Vagina (tissue), 2 donors: ENCODE measurements at regions not wholly inside any gene's neighbourhood (a gene's known extent, or its start where the extent isn't known, plus 50 kb on each side); places are given as distances from the start of the nearest gene placed in this dataset.

ENCODE experiments used
- DNase-seq, 2 donors: peaks; one replicate each; pipeline ENCODE4 v3.0.0-alpha.2; 2017; ENCODE audit errors: extremely low spot score in 2 of 2
- H3K27ac ChIP-seq: fragments of 200-600 bp; sonication (generic); one replicate; pipeline ENCODE4 v1.5.1; 2019
- H3K27me3 ChIP-seq: fragments of 200-600 bp; sonication (generic); one replicate; pipeline ENCODE4 v1.5.1; 2019
- H3K36me3 ChIP-seq, 2 donors: fragments of 200-600 bp; sonication (generic); one replicate each; pipeline ENCODE4 v1.5.1; 2017 to 2019
- H3K4me1 ChIP-seq: fragments of 200-600 bp; sonication (generic); one replicate; pipeline ENCODE4 v1.5.1; 2019
- H3K4me3 ChIP-seq, 2 donors: fragments of 200-600 bp; sonication (generic); 1 replicate in 1 of 2; 2 replicates in 1 of 2; pipeline ENCODE4 v1.5.1; 2016 to 2019
- H3K9me3 ChIP-seq: fragments of 200-600 bp; sonication (generic); one replicate; pipeline ENCODE4 v1.5.1; 2019
- POLR2A ChIP-seq, 2 donors: fragments of 450-650 bp; IDR thresholded peaks; one replicate each; pipeline ENCODE4 v1.6.1; 2017; ENCODE audit warnings: antibody characterized with exemption in 2 of 2, mild to moderate bottlenecking in 2 of 2, moderate library complexity in 2 of 2
- POLR2AphosphoS5 ChIP-seq, 2 donors: sonication (generic); formaldehyde crosslinking; IDR thresholded peaks; one replicate each; pipeline ENCODE4 v1.9.0; 2017; ENCODE audit warnings: antibody characterized with exemption in 2 of 2, mild to moderate bottlenecking in 2 of 2, low read depth in 1 of 2; ENCODE audit not compliant: insufficient read depth in 1 of 2
- intact Hi-C: fragments of 100-400 bp; cut with DNase I; formaldehyde crosslinking; loops from one replicate; pipeline ENCODE4 v1.15.1; 2023
- TF ChIP-seq, protein P1 (sequence below), 3 experiments: fragments of 450-650 bp in 2 of 3; fragments of 200-600 bp in 1 of 3; sonication (generic) in 1 of 3; IDR thresholded peaks; one replicate each; pipeline ENCODE4 v1.5.1; 2017 to 2019; ENCODE audit warnings: antibody characterized with exemption in 3 of 3, mild to moderate bottlenecking in 2 of 3, moderate library complexity in 2 of 3

DNA sequence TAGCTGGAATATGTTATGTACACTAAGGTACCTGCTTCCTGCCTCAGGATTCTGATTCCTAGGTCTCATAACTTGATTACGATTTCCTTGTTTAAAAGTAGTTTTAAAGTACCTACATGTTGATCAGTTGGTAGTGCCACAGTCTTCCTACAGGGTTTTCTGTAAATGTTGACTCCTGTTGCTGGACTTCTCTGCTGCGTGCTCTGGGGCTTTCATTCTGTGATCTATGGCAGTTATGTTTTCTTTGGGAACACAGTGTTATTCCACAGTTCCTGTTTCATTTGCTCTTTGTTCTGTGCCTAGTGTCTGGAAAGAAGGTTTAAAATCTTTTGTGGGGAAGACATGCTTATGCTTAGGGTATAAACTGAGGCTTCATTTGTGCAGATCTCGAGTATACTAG lies 343.5 kb downstream of the PLK2 start:
- H3K9me3 ChIP-seq: no peaks in the 10 kb centered on the region
- H3K4me1 ChIP-seq: no peaks in the 10 kb centered on the region
- no peaks in the 10 kb centered on the region for H3K27me3 ChIP-seq
- no peak overlapping the region for H3K27ac ChIP-seq
- no peak for DNase-seq
- intact Hi-C loops: no loop called here
- H3K4me3 ChIP-seq: no peak overlapping the region
- H3K36me3 ChIP-seq: no peaks in the 10 kb centered on the region
- TF ChIP-seq POLR2A (IDR thresholded peaks at IDR 0.05): no peak
- TF ChIP-seq POLR2AphosphoS5 (IDR thresholded peaks at IDR 0.05; ENCODE audit: insufficient read depth in 1 of 2, low read depth in 1 of 2): no peak
- TF ChIP-seq, protein P1, sequence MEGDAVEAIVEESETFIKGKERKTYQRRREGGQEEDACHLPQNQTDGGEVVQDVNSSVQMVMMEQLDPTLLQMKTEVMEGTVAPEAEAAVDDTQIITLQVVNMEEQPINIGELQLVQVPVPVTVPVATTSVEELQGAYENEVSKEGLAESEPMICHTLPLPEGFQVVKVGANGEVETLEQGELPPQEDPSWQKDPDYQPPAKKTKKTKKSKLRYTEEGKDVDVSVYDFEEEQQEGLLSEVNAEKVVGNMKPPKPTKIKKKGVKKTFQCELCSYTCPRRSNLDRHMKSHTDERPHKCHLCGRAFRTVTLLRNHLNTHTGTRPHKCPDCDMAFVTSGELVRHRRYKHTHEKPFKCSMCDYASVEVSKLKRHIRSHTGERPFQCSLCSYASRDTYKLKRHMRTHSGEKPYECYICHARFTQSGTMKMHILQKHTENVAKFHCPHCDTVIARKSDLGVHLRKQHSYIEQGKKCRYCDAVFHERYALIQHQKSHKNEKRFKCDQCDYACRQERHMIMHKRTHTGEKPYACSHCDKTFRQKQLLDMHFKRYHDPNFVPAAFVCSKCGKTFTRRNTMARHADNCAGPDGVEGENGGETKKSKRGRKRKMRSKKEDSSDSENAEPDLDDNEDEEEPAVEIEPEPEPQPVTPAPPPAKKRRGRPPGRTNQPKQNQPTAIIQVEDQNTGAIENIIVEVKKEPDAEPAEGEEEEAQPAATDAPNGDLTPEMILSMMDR (IDR thresholded peaks at IDR 0.05): no peak

DNA sequence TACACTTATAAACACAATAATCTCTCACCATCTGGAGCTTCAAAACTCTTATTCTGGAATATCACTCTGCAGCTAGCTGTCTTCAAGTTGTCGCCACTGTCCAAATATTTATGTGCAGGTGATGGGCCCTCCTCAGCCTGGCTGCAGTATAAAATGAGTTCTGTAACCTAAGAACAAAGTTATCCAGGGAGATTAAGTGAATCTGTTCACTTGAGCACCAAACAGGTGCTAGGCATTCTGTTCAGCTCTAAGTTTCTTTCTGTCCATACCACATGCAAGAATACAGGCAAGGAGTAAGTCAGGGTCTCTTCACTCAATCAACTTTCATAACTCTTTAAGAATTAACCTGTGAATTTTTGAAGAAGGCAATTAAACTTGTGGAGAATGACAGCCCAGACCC lies 344.1 kb downstream of the PLK2 start:
- no peaks in the 10 kb centered on the region for H3K36me3 ChIP-seq
- intact Hi-C loops: no loop called here
- TF ChIP-seq, protein P1 (IDR thresholded peaks at IDR 0.05): no peak
- no peak for TF ChIP-seq POLR2A (IDR thresholded peaks at IDR 0.05)
- TF ChIP-seq POLR2AphosphoS5 (IDR thresholded peaks at IDR 0.05; ENCODE audit: insufficient read depth in 1 of 2, low read depth in 1 of 2): no peak
- DNase-seq: no peak
- no peak overlapping the region for H3K27ac ChIP-seq
- H3K9me3 ChIP-seq: no peaks in the 10 kb centered on the region
- no peaks in the 10 kb centered on the region for H3K27me3 ChIP-seq
- H3K4me1 ChIP-seq: no peaks in the 10 kb centered on the region
- H3K4me3 ChIP-seq: no peak overlapping the region

DNA sequence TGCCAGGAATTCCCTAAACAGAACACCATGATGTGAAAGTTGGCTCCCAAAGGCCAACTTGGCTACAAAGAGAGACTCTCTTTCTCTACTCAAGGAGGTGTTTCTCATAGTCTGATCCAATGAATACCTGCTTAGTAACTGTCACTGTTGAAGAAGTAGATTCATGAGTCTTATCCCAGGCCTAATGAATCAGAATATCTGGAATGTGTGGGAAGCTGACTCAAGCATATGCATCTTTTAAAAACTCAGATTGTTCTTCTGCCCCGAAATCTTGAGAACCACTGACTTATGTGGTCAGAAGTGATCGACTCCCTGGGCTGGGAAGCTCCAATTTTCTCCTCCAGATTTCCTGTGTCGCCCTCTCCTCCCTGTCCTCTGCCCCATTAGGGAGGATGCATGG lies 345.6 kb downstream of the PLK2 start:
- no peaks in the 10 kb centered on the region for H3K36me3 ChIP-seq
- no peak overlapping the region for H3K27ac ChIP-seq
- no peaks in the 10 kb centered on the region for H3K4me1 ChIP-seq
- DNase-seq: no peak
- intact Hi-C loops: no loop called here
- H3K27me3 ChIP-seq: no peaks in the 10 kb centered on the region
- no peak overlapping the region for H3K4me3 ChIP-seq
- TF ChIP-seq, protein P1 (IDR thresholded peaks at IDR 0.05): no peak
- no peak for TF ChIP-seq POLR2A (IDR thresholded peaks at IDR 0.05)
- TF ChIP-seq POLR2AphosphoS5 (IDR thresholded peaks at IDR 0.05; ENCODE audit: insufficient read depth in 1 of 2, low read depth in 1 of 2): no peak
- H3K9me3 ChIP-seq: no peaks in the 10 kb centered on the region

DNA sequence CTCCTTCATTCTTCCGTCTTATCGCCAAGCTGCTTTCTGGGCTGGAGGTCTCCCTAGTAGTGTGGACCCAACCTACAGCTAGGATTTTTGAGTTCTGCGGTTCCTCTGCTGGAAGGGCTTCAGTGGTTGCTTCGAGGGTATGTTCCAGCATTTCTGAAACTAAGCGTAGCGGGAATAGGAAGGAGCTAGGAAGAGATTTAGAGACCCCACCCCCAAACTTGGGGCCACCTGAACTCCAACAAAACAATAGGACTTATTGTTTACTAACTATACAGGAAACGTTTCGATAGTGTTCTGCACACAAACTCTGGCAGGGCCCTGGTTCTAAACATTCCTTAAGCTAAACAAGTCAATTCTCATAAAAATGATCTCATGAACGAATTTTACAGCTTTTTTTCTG lies 346.7 kb downstream of the PLK2 start:
- TF ChIP-seq, protein P1 (IDR thresholded peaks at IDR 0.05): no peak
- TF ChIP-seq POLR2A (IDR thresholded peaks at IDR 0.05) (no peak), POLR2AphosphoS5 (IDR thresholded peaks at IDR 0.05; ENCODE audit: insufficient read depth in 1 of 2, low read depth in 1 of 2) (no peak)
- no peaks in the 10 kb centered on the region for H3K27me3 ChIP-seq
- H3K4me3 ChIP-seq: no peak overlapping the region
- intact Hi-C loops: no loop called here
- DNase-seq: no peak
- H3K27ac ChIP-seq: no peak overlapping the region
- no peaks in the 10 kb centered on the region for H3K9me3 ChIP-seq
- no peaks in the 10 kb centered on the region for H3K4me1 ChIP-seq
- no peaks in the 10 kb centered on the region for H3K36me3 ChIP-seq

DNA sequence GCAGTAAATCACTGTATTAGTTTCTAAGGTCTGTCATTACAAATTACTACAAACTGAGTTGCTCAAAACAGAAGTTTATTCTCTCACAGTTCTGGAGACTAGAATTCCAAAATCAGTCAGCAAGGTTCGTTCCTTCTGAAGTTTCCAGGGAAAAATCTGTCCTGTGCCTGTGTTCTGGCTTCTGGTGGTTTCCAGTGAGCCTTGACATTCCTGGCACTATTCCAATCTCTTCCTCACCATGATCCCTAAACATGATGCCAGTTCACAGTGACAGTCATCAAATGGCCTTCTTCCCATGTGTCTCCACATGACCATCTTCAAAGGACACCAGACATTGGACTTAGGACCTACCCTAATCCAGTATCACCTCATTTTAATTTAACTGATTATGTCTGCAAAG lies 351.4 kb downstream of the PLK2 start:
- no peak for DNase-seq
- Histone ChIP-seq H3K4me1 (no peaks in the 10 kb centered on the region), H3K27me3 (no peaks in the 10 kb centered on the region), H3K9me3 (no peaks in the 10 kb centered on the region), H3K27ac (no peak overlapping the region), H3K36me3 (no peaks in the 10 kb centered on the region), H3K4me3 (no peak overlapping the region)
- TF ChIP-seq POLR2A (IDR thresholded peaks at IDR 0.05): no peak
- TF ChIP-seq, protein P1 (IDR thresholded peaks at IDR 0.05): no peak
- no peak for TF ChIP-seq POLR2AphosphoS5 (IDR thresholded peaks at IDR 0.05; ENCODE audit: insufficient read depth in 1 of 2, low read depth in 1 of 2)
- intact Hi-C loops: no loop called here
